Small intestine (tissue), 7 donors: ENCODE measurements at regions not wholly inside any gene's neighbourhood (a gene's known extent, or its start where the extent isn't known, plus 50 kb on each side); places are given as distances from the start of the nearest gene placed in this dataset.

Experiments
- DNase-seq, 2 donors: peaks; one replicate each; pipeline versions ENCODE4 v3.0.0 to v3.0.0-alpha.2; 2013
- FAIRE-seq: peaks from 2 replicates; lab custom pipeline; 2012; peaks lifted over from hg19 to GRCh38; lab: Jason Lieb, UNC
- H3K27ac ChIP-seq, 3 donors: one replicate each; pipeline ENCODE4 v1.5.1; 2013; ENCODE audit warnings: low read length in 2 of 3, mild to moderate bottlenecking in 2 of 3, control low read depth in 1 of 3, inconsistent platforms in 1 of 3, low read depth in 1 of 3, moderate library complexity in 1 of 3
- H3K27me3 ChIP-seq, 3 donors: one replicate each; pipeline ENCODE4 v1.6.1; 2013; ENCODE audit warnings: low read length in 3 of 3, inconsistent platforms in 1 of 3; ENCODE audit not compliant: control insufficient read depth in 3 of 3, insufficient read depth in 3 of 3
- H3K36me3 ChIP-seq, 3 donors: one replicate each; pipeline ENCODE4 v1.6.1; 2013; ENCODE audit warnings: low read length in 3 of 3, inconsistent platforms in 1 of 3, low read depth in 1 of 3, mild to moderate bottlenecking in 1 of 3, moderate library complexity in 1 of 3; ENCODE audit not compliant: control insufficient read depth in 3 of 3, insufficient read depth in 2 of 3
- H3K4me1 ChIP-seq, 3 donors: one replicate each; pipeline ENCODE4 v1.6.1; 2013; ENCODE audit warnings: low read length in 2 of 3, inconsistent platforms in 1 of 3, low read depth in 1 of 3, mild to moderate bottlenecking in 1 of 3, moderate library complexity in 1 of 3; ENCODE audit not compliant: control insufficient read depth in 3 of 3, insufficient read depth in 2 of 3
- H3K4me3 ChIP-seq, 3 donors: one replicate each; pipeline ENCODE4 v1.5.1; 2013; ENCODE audit warnings: low read length in 3 of 3, control low read depth in 1 of 3, inconsistent platforms in 1 of 3, low read depth in 1 of 3, mild to moderate bottlenecking in 1 of 3, moderate library complexity in 1 of 3
- H3K9me3 ChIP-seq, 2 donors: one replicate each; pipeline ENCODE4 v1.6.1; 2013; ENCODE audit warnings: low read depth in 1 of 2, low read length in 1 of 2; ENCODE audit not compliant: control insufficient read depth in 2 of 2, insufficient read depth in 1 of 2
- WGBS, 3 donors: extraction: QIAGEN DNeasy Blood & Tissue Kit; methylation state at CpG; one replicate each; pipeline ENCODE4 v1.1.7; 2013; 5-methylcytosine and 5-hydroxymethylcytosine counted together
- donor health status: healthy with polysubstance abuse.
- donor health status: control.
- donor health status: control.
- donor health status: Bipolar disorder and iron deficiency.
- donor health status: healthy.

DNA sequence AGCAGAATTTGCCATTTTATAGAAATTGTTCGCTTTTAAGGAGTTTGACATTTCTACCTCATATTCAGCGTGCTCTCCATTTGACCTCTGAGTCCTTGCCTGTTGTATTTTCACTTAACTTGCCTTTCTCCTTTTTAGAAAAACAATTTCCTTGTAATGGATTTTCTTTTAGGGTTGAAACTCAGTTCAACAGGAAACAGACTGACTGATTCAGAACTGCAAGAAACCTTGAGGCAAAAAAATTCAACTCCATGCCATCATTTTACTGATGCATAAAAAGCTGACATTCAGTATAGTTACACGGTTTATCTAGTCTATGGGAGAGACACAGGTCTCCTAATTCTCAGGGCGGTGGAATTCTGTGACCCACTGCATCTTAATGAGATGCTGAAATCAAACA is 59.8 kb downstream of the MRPS30 start:
- 67 to 83% (median 78%) methylated on average over 4 of the region's 4 CpGs for WGBS, 3 donors
- DNase-seq: no peak
- FAIRE-seq: no peak

DNA sequence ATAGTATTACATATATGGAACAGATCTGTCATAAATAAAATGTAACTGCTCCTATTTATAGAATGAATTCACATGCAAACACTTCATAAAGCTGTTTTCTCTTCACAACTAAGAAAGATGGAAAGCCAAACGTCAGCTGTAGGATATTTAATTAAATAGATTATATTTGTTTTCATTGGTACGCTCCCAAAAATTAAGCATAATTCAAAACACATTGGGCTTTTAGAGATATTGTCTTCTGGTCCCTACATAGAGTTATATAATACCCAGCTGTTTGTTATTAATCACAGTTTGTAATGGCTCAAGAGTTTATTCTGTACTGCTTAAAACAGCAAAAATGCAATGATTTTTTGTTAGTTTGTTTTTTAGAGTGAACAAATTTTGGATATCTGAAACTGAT is 61.2 kb downstream of the MRPS30 start:
- Histone ChIP-seq H3K4me3 (no peak overlapping the region), H3K36me3 (no peaks in the 10 kb centered on the region), H3K27me3 (no peaks in the 10 kb centered on the region), H3K27ac (no peak overlapping the region), H3K4me1 (no peaks in the 10 kb centered on the region), H3K9me3 (no peaks in the 10 kb centered on the region)
- FAIRE-seq (no peak), DNase-seq (no peak)
- WGBS, 3 donors: 54 to 77% (median 65%) methylated on average over 2 of the region's 2 CpGs

More for the DNA sequence above, 59.8 kb downstream of the MRPS30 start:
- no peaks in the 10 kb centered on the region for H3K27me3 ChIP-seq
- H3K9me3 ChIP-seq: no peaks in the 10 kb centered on the region
- no peaks in the 10 kb centered on the region for H3K4me1 ChIP-seq
- H3K27ac ChIP-seq: no peak overlapping the region
- H3K4me3 ChIP-seq: no peak overlapping the region
- H3K36me3 ChIP-seq: no peaks in the 10 kb centered on the region

DNA sequence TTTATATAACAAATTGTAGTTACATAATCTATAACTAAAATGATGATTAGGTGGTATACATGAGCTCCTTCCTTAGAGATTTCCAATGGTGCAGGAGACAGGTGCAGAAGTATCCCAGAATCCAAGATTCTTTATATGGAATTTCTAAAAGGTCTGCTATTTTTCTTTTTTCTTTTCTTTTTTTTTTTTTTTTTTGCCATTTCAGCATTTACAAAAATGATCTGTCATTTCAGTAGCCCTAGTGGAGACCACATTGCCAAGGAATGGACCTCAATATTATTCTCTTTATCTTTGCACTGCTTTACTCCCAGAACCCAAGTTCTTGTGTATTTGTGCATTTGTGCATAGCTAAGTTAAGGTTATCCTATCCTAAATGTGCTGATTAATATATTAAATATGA is 61.7 kb downstream of the MRPS30 start:
- FAIRE-seq (no peak), DNase-seq (no peak)
- Histone ChIP-seq H3K27me3 (no peaks in the 10 kb centered on the region), H3K36me3 (no peaks in the 10 kb centered on the region), H3K4me1 (no peaks in the 10 kb centered on the region), H3K27ac (no peak overlapping the region), H3K9me3 (no peaks in the 10 kb centered on the region), H3K4me3 (no peak overlapping the region)

DNA sequence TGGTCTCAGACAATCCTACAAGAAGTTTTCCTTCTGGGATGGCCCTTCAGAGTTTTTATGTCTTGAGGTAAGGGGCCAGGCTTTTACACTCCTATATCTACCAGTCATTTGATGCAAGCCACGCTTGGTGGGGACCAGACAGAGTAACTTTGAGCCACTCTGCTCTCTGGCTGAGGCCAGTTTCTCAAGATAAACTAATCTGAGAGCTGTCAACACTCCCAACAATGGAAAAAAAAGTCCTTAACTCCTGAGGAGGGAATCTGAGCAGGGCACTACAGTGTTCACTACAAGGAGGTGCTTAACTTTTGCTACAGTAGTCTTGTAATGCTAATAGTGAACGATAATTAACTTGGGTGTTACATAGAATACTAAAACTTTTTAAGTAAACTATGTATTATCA is 62.7 kb downstream of the MRPS30 start:
- no peaks in the 10 kb centered on the region for H3K9me3 ChIP-seq
- WGBS, 3 donors: 53 to 56% (median 55%) methylated on average over 2 of the region's 2 CpGs
- FAIRE-seq: no peak
- no peaks in the 10 kb centered on the region for H3K36me3 ChIP-seq
- no peaks in the 10 kb centered on the region for H3K27me3 ChIP-seq
- H3K4me3 ChIP-seq: no peak overlapping the region
- no peaks in the 10 kb centered on the region for H3K4me1 ChIP-seq
- DNase-seq: no peak
- no peak overlapping the region for H3K27ac ChIP-seq

DNA sequence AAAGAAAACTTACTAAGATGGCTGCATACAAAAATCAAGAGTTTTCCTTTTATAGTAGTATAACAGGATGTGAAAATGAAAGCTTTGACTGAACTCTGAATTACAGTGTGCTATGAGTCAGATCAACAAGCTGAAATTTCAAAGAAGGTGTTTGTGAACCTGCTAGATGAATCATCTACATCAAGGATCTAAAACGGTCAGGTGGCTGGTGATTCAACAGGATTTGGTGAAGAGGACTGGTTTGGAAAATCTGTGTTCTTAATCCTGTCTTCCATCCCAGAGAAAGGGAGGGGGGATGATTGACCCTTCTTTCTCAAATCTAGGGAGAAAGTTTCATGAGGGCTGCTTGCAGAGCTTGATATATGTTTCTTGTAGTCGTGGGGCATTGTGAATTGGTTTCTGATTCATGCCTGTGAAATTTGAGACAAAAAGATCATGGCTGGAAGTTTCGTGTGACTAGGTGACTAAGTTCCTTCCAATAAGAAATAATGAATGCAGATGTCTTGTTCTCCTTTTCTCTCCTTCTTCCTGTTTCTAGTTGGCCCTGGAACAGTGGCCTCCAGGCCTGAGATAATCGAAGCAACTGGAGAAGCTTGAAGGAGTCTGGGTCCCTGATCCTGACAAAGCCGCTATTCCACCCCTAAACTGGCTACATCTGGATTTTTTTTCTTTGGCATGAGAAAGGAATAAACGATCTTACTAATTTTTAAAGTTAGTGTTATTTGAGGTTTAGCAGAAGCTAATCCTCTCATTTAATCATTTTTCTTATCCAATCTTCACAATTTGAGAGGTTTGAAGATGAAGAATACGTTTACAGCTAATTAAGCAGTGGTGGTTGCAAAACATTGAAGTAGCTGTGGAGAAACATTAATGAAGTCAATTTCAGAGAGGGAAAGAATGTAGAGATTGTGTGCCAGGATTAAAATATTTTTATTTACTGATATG is 67.2 kb downstream of the MRPS30 start:
- H3K4me1 ChIP-seq: no peaks in the 10 kb centered on the region
- WGBS, 3 donors: 49 to 56% (median 49%) methylated on average over 7 of the region's 7 CpGs
- FAIRE-seq (no peak), DNase-seq (no peak)
- no peaks in the 10 kb centered on the region for H3K36me3 ChIP-seq
- no peak overlapping the region for H3K4me3 ChIP-seq
- H3K27ac ChIP-seq: no peak overlapping the region
- no peaks in the 10 kb centered on the region for H3K27me3 ChIP-seq
- H3K9me3 ChIP-seq: no peaks in the 10 kb centered on the region

DNA sequence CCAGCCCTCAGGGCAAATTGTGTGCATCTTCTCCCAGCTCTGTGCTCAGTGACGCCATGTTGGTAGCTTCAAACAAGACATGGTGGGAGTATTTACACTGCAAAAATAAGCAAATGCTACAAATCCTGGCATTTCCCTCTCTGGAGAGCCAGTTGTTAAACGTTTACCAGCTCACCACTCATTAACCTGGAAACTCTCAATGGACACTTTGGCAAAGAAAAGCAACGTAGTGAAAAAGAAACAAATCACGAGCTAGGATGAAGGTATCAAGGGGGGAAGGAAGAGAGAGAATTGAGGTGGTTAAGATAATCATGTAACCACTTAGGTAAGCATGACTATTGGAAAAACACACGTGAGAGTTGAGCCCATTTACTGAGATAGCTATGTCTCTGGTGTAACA is 72.5 kb downstream of the MRPS30 start:
- 19 to 51% (median 31%) methylated on average over 5 of the region's 5 CpGs for WGBS, 3 donors
- H3K4me1 ChIP-seq: no peaks in the 10 kb centered on the region
- H3K9me3 ChIP-seq: peaks cover 0 to 7% of the 10 kb centered on the region in 2 donors
- H3K4me3 ChIP-seq: no peak overlapping the region
- FAIRE-seq: no peak
- no peak for DNase-seq
- H3K27me3 ChIP-seq: no peaks in the 10 kb centered on the region
- H3K36me3 ChIP-seq: no peaks in the 10 kb centered on the region
- H3K27ac ChIP-seq: no peak overlapping the region

DNA sequence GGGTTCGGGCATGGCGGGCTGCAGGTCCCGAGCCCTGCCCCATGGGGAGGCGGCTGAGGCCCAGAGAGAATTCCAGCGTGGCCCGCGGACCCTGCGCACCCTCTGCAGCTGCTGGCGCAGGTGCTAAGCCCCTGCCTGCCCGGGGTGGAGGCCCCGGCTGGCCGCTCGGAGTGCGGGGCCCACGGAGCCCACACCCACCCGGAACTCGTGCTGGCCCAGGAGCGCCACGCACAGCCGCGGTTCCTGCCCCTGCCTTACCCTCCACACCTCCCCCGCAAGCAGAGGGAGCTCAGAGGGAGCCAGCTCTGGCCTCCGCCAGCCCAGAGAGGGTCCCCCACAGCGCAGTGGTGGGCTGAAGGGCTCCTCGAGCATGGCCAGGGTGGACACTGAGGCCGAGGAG is 75.3 kb downstream of the MRPS30 start:
- Histone ChIP-seq H3K4me1 (no peaks in the 10 kb centered on the region), H3K4me3 (no peak overlapping the region), H3K27me3 (no peaks in the 10 kb centered on the region), H3K36me3 (no peaks in the 10 kb centered on the region), H3K9me3 (peaks cover 0 to 7% of the 10 kb centered on the region in 2 donors), H3K27ac (no peak overlapping the region)
- WGBS, 3 donors: 92 to 96% (median 93%) methylated on average over 20 to 26 of the region's 26 CpGs
- DNase-seq: no peak
- FAIRE-seq: no peak

DNA sequence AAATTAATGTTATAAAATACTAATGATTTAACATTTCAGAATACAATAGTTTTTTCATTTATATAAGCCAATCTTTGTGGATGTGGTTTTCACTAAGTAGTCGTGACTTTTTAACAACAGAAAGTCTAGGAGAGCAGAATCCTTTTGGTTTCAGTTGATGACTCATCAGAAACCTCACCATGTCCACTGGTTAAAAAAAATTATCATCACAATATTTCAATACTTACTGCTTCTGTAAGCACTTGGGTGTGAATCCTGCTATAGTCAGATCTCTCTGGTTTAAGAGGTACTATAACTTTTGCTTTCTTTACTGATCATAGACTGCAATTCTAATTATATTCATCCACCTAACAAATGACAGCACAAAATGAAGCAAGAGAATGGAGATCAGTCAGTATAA is 77.2 kb downstream of the MRPS30 start:
- Histone ChIP-seq H3K27me3 (no peaks in the 10 kb centered on the region), H3K4me3 (no peak overlapping the region), H3K36me3 (no peaks in the 10 kb centered on the region), H3K4me1 (no peaks in the 10 kb centered on the region), H3K27ac (no peak overlapping the region), H3K9me3 (peaks cover 0 to 7% of the 10 kb centered on the region in 2 donors)
- DNase-seq: no peak
- no peak for FAIRE-seq
- 38 to 61% (median 46%) methylated on average over 1 of the region's 1 CpG for WGBS, 3 donors
